ENCODE measurements at regions not wholly inside any gene's neighbourhood (a gene's known extent, or its start where the extent isn't known, plus 50 kb on each side); places are given as distances from the start of the nearest gene placed in this dataset.

DNA sequence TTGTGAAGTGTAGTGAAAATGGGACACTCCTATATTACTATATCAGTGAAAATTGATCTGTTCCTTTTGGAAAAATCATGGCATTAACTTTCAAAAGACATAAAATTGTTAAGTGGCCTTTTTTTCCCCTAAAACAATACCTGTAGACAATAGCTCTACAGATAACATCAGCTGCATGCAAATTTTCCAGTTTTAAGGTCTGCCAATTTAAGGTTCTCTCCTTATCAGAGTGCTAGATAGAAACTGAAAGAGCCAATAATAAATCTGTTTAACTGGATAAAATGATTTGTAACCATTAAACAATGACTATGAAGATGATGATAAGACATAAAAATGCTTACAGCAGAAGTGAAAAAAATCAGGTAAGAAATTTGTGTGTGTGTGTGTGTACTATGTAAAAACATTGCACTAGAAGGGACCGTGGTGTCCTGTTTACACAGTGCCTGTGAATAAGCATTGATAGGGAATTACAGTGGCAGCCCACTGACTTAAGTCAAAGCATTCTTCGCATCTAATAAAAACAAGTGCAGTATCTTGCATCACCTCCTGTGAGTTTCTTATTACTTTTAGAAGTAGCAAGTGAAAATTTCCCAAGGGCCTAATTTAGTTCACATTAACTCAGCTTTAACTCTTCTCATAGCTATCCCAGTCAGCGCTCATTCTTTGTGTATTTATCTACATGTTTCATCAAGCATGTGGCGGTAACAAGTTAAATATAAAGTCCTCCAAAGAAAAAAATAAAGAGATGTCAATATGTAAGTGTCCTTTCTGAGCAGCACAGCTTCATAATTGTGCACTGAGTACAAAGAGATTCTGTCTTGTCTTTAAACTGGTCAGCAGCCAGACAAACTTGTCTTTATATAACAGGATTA is 261.9 kb downstream of the ARL4A start:
- DNase-seq = no peak

DNA sequence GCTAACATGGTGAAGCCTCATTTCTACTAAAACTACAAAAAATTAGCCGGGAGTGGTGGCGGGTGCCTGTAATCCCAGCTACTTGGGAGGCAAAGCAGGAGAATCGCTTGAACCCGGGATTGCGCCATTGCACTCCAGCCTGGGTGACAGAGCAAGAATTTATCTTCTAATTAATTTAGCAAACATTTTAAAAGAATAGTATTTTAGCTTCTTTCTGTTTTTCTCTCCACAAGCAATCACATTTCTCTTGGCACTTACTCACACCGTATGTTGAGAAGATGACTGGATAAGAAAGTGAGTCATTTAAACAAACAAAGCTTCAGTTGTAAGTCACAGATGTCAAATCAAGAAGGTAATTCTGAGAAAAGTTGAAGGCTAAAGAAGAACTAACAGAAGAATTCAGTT is 264.0 kb downstream of the ARL4A start:
- DNase-seq = no peak

DNA sequence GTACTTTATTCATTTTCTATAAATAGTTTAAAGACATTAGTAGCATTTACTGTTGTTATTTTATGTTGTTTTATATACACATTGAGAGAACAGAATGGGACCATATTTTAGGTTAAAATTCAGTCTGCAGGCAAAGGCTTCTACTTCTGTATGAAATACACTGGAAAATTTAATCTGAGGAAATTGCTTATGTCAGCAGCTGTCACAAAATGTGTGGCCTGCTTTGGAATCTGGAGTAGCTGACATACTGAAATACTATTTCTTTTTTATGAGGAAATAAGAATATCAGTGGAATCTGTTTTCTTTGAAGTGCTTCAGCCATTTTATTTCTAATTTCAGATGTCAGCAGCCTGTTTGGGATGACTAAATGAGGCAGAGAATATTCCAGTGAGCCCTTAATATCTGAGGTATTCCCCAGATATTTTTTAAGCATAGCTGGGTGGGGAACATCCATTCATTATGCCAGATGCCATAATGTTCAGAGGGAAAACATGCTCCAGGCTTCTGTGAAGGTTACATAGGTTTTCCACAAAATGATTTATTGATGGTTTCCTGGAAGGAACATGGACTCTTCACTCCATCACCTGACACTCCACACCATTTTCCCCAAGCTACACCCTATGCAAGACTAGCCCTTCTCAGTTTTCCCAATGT is 267.1 kb downstream of the ARL4A start:
- no peak for DNase-seq

DNA sequence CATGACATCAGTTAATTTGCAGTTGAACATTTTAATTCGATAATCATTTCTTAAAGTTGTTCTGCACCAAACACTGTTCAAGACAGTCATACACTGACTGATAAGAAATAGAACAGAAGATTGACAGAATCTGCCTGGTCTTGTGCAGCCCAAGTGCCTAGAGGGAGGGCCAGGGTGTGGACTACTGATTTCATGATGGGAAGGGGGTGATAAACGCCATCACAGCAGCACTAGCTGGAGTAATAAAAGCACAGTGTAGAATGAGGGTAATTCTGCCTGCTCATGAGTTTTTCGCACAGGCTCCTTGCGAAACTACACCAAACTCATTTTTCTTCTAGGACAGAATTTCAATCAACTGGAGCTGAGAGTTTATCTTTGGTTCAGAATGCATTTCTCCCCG is 270.1 kb downstream of the ARL4A start:
- DNase-seq = no peak

DNA sequence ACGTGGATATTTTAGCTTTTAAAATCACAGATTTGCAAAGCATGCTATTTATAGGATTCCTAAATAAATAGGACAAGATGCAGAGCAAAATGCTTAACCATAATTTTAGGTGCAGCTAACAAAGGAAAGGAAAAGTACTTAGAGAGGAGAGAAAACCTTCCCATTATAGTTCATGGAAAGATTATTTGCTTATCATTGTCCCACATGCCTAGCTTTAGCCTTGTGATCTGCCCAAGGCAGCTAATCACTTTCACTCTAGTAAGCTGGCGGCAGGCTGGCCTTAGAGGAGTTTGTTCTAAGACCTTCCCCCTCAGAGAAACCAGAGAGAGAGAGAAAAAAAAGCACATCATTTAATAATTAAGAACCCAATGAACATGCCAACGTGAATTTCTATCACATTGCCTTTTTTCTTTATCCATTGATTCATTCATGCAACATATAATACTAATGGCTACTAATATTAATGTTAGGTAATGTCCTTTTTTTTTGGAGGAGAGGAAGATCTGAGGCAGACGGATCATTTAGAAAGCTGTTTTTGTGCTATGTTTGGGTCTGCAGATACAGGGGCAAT is 274.6 kb downstream of the ARL4A start:
- DNase-seq = no peak

DNA sequence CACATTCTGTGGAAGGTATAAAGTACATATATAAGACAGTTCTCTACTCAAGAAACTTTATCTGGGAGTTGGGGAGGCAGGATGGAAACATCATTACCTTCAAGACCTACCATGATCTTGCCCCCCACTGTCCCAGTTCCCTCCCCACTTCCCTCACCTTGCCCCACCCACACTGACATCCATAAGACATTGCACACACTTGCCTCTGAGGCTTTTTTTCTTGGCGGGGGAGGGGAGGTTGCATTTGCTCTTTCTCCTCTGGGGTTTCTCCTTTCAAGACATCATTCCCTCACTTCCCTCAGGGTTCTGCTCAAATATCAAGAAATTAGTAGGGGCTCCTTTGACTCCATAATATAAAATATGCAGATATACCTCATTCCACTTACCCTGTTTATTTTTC is 276.0 kb downstream of the ARL4A start:
- no peak for DNase-seq

DNA sequence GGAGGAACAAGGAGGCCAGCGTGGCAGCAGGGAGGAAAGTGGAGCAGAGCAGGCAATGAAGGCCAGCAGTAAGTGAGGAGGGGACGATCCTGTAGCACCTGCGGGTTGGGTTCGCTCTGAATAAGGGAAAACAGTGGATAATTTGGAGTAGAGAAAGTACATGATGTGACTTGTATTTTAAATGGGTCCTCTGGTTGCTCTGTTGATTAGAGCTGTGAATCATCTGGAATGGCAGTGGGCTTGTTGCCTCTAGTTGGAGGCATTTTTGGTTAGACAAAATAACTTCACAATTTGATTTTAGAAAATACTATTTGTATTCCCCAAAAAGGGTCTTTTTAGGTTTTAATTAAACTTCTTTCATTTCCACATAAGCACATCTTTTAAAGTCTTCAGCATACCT is 277.4 kb downstream of the ARL4A start:
- no peak for DNase-seq

DNA sequence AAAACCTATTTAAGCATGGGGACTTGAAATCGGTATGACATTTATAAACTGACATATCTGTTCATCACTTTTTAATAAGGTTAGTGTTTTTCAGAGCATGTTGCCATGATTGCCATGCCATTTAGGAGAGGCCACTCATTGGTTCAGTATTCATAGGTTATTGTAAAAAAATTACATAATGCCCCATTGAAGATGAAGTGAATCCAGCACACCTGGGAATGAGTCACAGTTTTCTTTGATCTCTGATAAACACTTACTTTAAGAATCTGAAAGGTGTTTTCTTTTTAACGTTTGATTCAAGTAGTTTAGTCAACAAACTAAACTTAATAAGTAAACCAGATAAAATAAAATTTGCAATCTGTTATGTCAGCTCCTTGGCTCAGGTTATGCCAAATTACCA is 278.3 kb downstream of the ARL4A start:
- DNase-seq = no peak

DNA sequence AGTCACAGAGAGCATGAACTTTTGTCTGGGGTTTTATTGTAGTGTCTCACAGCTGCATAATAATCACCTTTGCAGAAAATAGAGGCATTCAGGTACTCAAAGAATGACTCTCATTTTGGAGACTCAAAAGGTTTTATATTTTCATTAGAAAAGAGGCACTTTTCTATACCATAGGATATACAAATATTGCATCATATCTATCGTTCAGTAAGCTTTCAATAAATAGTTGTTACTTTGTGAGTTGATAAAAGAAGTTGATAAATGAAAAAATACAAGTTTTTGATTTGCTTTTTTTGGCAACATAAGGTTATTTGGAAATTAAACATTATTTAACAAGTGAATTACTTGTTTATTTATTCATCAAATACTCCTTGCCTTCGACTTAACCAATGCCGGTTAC is 279.9 kb downstream of the ARL4A start:
- no peak for DNase-seq

DNA sequence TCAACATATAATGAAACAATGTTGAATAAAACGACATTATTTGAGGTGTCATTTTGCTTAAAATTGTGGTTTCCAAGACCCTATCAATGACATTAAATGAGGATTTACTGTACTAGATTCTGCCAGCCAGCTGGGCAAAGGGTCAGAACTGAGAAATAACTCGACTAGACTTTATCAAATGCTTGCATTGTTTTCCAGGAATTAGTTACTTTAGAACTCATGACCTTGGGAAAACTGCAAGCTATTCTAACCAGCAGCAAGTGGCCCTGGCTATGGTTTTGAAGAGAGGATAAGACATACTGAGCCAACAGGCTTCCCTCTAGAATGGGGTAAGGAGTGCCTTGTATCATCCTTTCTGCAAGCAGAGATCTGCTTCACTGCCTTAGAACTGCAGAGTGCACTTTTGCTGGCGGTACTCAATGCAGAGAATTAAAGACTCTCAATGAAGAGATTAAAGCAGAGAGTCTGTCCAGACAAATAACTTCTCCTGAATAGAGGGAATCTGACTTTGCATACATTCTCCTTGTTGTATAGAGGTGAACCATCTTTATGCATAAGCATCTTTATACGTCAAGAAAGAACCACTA is 281.5 kb downstream of the ARL4A start:
- DNase-seq = no peak

DNA sequence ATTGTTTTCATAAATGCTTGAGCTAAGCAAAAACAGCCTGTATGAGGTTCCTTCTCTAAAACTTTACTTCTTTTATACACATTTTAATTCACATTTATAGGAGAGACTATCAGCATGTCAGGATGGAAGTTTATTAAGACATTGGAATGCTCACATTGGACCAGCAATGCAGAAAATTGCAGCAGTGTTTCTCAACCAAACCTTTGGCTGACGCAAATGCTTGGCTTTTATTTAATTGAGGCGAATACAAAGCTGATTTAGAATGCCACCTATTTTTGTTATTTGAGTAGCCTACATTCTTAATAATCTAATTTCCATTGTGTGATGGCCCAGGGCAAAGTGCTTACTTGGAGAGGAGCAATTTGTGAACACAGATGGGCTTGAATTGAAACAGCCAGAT is 283.2 kb downstream of the ARL4A start:
- DNase-seq = no peak

DNA sequence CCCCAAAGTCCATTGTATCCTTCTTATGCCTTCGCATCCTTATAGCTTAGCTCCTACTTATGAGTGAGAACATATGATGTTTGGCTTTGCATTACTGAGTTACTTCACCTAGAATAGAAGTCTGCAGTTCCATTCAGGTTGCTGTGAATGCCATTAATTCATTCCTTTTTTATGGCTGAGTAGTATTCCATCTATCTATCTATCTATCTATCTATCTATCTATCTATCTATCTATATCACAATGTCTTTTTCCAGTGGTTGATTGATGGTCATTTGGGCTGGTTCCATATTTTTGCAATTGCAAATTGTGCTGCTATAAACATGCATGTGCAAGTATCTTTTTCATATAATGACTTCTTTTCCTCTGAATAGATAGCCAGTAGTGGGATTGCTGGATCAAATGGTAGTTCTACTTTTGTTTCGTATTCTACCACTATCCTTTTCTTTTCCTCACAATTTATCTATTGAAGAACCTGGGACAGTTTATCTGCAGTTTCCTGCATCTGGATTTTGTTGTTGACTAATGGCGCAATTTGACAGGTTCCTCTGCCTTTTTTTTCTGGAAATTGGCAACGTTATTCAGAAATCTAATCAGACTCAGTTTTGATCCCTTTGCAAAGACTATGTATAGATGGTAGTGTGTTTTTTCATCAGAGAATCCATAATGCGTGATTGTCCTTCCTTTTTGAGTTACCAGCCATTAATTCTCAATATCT is 287.2 kb downstream of the ARL4A start:
- DNase-seq = no peak

DNA sequence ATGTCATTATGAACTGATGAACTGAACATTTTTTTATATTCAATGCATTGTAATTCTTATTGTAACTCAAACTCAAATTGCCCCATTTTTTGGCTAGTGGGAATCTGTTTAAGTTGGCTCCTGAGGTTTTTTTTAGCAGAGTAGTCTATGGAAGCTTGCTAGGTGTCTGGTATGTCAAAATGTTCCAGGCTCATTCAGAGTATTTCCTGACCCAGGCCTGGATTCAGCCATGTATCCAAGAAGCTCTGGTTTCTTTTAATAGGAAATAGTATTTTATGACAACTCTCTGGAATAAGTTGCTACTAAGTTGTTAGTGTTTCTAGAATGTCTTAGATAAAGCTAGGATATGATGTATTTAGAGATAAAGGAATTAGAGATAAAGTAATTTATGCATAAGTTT is 288.0 kb downstream of the ARL4A start:
- no peak for DNase-seq

DNA sequence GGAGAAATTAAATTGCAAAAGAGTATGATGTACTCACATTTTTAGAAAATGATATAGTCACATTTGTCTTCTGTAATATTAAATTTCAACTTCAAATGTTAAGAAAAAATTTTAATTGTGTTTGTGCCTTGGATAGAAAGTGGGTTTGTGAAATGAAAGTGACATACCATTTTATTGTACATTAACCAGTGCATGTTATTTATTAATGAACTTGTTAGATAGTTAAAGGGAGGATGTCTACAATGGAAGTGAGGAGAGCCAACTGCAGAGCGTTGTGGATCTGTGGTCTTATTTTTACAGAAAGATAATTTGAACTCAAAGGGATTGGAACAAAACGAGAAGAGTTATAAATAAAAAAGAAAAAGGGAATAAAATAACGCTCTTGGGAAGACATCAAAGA is 291.7 kb downstream of the ARL4A start:
- DNase-seq = no peak

DNA sequence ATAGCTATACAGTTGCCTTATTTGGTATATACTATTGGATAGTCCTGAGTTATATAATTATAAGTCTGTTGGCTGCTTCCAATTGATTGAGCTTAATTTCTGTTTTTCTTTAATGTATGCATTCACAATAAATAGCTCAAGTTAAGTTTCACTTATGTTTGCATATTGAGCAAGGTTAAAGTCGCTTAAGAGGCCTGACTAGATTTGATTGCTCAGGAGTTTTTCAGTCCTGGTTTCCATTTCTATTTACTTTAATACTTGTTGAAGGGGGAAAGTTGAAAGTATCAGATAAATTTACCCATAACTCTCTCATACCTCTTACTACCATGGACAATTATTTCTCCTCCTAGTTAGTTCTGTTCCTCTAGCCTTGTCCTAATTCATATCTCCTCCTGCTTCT is 294.7 kb downstream of the ARL4A start:
- no peak for DNase-seq

DNA sequence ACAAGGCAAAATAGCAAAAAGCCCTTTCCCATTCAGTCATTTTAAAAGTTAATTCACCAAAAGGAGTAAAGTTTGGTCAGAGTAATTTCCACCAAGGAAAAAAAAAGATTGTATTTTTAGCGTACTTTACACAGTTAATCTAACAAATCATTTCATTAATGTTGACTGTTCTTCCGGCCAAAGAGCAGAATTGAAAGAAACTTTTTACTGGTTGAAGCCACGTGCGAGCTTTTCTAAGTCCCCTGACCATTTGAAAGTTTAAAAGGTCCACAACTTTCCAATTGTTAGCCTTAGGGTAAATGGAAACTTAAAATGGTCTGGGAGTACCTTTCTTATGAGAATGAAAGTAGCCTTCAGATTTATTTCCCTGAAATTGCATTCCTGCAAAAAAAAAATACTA is 296.7 kb downstream of the ARL4A start:
- DNase-seq = no peak

DNA sequence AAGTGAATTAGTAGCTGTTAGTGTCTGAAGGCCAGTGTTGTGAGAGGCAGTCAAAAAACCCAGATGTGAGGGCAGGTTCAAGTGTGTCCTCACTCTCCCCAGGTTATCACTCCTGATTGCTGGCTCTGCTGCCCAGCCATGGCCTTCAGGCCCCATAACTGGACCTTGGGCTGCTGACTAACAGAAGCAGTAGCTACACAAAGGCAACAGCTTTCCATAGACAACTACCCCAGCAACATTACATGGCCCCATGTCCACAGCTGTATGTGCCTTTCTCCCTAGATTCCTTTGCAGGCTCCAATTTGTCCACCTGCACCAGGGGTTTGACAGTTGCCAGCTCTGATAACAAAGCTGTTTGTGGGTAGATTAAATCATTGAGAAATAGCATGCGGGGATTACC is 297.8 kb downstream of the ARL4A start:
- no peak for DNase-seq

DNA sequence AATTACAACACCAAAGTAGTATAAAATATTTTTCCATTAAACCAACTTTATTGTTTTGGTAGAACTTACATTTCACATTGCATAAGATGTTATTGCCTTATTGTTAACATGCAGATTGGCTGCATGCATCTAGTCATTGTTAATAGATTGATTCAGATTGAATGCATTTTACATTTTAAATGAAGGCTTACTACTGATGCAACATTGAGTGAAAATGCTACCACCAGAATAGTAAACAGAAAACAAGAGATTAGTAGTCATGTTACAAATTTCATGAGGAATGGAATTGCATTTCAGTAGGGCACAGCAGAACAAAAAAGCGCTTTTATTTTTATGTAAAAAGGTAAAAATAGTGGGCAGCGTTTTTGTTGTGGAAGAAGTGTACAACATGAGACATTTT is 298.3 kb downstream of the ARL4A start:
- no peak for DNase-seq

DNA sequence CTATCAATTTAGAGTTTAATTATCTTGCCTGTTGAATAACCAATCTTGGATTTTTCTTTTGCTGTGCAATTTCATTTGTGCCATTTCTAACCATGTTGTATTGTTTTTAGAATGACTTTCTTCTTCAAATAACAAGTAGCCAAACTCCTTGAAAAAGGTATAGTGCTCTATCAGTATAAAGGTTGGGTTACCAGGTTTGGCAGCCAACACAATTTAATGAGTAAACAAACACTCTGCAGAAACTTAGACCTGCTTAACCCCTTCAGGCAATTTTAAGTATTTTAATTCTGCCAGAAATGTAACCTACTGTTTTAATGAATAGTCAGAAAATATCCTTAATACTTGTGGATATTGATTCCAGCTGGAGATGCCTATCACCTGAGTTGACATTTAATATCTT is 299.8 kb downstream of the ARL4A start:
- no peak for DNase-seq

DNA sequence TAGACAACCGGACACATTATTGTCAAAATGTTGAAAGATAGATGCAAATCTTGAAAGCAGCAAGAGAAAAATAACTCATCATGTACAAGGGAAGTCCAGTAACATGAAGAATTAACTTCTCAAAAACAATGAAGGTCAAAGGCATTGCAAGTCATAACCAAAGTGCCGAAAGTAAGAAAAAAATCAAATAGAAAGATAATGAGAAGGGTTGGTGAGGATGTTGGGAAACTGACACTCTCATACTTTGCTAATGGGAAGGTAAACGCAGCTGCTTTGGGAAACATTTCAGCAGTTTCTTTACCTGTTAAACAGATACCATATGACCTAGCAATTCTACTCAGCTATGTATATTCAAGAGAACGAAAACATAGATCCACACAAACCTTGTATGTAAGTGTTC is 303.0 kb downstream of the ARL4A start:
- DNase-seq = no peak

DNA sequence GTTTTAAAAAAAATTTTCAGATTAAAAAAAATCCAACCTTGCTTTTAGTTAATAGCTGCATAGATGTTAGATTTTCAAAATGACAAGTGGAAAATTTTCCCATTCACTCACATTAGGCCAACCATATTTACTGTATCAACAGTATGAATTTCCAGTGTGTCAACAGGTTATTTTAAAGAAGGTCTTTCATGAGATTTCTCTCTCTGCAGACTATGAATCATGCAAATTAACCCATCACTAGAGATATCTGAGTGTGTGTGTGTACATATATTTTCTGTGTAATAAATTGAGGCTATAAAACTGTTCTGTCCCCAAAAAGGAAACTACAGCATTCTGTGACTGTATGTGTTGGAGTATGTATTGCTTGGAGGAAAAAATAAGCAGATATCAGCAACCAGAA is 305.6 kb downstream of the ARL4A start:
- no peak for DNase-seq

DNA sequence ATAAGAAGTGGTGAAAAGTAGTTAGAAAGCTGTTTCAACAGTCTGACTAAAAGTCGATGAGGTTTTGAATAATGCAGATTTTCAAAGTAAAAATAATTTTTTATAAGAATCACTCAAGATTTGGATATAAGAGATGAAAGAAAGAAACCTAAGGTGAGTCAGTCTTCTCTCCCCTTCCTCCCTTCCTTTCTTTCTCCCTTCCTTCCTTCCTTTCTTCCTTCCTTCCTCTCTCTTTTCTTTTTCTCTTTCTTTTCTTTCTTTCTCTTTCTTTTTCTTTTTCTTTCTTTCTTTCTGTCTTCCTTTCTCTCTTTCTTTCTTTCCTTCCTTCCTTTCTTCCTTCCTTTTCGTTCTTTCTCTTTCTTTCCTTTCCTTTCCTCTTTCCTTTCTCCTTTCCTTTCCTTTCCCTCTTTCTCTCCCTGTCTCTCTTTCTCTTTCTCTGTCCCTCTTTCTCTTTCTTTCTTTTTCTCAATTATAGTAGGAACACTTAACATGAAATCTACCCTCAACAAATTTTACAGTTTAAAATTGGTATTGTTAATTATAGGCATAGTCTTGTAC is 308.6 kb downstream of the ARL4A start:
- no peak for DNase-seq

DNA sequence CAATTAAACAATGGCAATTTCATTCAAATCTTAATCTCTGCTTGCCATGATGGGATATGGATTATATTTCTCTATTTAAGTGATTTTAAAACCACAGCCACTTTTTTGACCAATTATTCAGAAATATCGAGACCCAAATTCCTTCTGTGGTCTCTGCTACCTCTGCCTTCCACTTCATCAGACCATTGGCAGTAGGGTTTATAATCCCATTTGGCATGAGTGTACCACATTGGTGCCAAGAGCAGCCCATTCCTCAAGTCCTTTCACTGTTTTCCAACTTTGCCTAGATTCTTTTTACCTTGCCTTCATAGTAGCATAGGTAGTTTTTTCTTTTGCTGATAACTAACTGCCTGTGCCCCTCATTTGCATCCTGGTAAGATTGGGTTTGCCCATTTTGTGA is 319.9 kb downstream of the ARL4A start:
- DNase-seq = no peak

All from NCI-H1694 (cell line).